ENCODE measurements at regions not wholly inside any gene's neighbourhood (a gene's known extent, or its start where the extent isn't known, plus 50 kb on each side); places are given as distances from the start of the nearest gene placed in this dataset.

GRCh38 chr5:2137444-2138050, 254.8 kb upstream of the IRX4 start:
- DNase-seq: no peak

- no peak for DNase-seq
Observed at GRCh38 chr5:2136728-2137333, 254.1 kb upstream of the IRX4 start.

- no peak for DNase-seq
Observed at GRCh38 chr5:2135833-2136232, 253.1 kb upstream of the IRX4 start.

GRCh38 chr5:2135354-2135753, 252.6 kb upstream of the IRX4 start:
- DNase-seq: no peak

- DNase-seq: no peak
Observed at GRCh38 chr5:2134543-2135292, 252.0 kb upstream of the IRX4 start.

- no peak for DNase-seq
Observed at GRCh38 chr5:2133936-2134335, 251.2 kb upstream of the IRX4 start.

GRCh38 chr5:2133080-2133479, 250.4 kb upstream of the IRX4 start:
- DNase-seq: no peak

- no peak for DNase-seq
Observed at GRCh38 chr5:2132497-2132847, 249.7 kb upstream of the IRX4 start.

GRCh38 chr5:2131826-2132496, 249.2 kb upstream of the IRX4 start:
- DNase-seq: no peak

- no peak for DNase-seq
Observed at GRCh38 chr5:2131196-2131595, 248.5 kb upstream of the IRX4 start.

- DNase-seq: no peak
Observed at GRCh38 chr5:2130361-2130760, 247.6 kb upstream of the IRX4 start.

GRCh38 chr5:2129568-2130272, 247.0 kb upstream of the IRX4 start:
- no peak for DNase-seq

GRCh38 chr5:2128686-2129355, 246.1 kb upstream of the IRX4 start:
- no peak for DNase-seq

- DNase-seq: no peak
Observed at GRCh38 chr5:2126512-2126911, 243.8 kb upstream of the IRX4 start.

- no peak for DNase-seq
Observed at GRCh38 chr5:2125901-2126265, 243.2 kb upstream of the IRX4 start.

GRCh38 chr5:2125171-2125900, 242.6 kb upstream of the IRX4 start:
- DNase-seq: no peak

- no peak for DNase-seq
Observed at GRCh38 chr5:2124434-2125170, 241.9 kb upstream of the IRX4 start.

GRCh38 chr5:2123874-2124273, 241.1 kb upstream of the IRX4 start:
- no peak for DNase-seq

- DNase-seq: no peak
Observed at GRCh38 chr5:2120361-2120760, 237.6 kb upstream of the IRX4 start.

- DNase-seq: no peak
Observed at GRCh38 chr5:2119573-2119972, 236.8 kb upstream of the IRX4 start.

Data from CD4-positive, alpha-beta T cell treated with Interleukin-1 beta for 1 hour (primary cell).